HG03045 (cell line): ENCODE measurements at regions not wholly inside any gene's neighbourhood (a gene's known extent, or its start where the extent isn't known, plus 50 kb on each side); places are given as distances from the start of the nearest gene placed in this dataset.
"Not testable (repeated sequence)": the region's sequence is repeated elsewhere in the genome, so short reads cannot be mapped to it uniquely, and the experiment has no call there.

Source experiments
- ATAC-seq: cut with Tn5 transposase; IDR thresholded peaks from one replicate; pipeline ENCODE4 v1.9.1; 2021; ENCODE audit warnings: mild to moderate bottlenecking, moderate library complexity; ENCODE audit not compliant: unreplicated experiment

DNA sequence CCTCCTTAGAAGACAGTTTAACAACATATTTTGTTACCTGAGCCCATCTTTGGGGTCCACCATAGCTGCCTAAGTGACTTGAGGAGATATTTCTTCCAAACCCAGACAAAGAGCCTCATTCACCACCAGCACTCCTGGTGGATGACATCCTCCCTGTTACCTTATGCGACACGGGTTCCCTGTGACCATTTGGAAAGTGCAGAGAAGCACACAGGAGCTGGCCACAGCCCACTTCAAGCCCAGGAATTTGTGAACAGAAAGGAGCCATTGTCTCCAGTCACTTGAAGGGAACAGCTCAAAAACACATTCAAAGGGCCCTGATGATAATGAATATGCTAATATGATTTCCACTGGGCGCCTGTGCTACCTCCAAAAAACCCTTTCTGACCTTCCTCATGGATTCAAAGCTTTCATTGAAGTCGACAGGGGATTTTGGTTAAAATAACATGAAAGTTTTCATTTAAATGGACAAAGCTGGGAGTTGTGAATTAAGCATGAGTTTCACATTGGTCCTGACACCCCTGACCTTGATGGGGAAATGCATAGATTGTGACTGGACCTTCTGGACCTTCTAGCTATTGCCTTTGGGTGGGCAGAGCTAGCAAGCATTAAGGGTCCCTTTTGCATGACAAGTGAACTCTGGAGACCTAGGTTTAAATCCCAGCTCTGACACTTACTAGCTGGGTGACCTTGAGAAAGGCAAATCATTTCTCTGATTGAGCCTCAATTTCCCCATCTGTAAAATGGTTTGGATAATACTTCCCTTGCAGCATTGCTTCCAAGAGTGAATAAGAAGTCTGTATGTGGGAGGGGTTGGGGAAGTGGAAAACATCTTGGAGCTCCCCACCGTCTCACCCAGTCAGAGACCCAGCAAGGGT, 83.3 kb upstream of the SIRPA start:
- ATAC-seq: no peak

- no peak for ATAC-seq
Observed at GRCh38 chr20:1810926-1811620, 84.1 kb upstream of the SIRPA start.

GRCh38 chr20:1810572-1810925, 84.7 kb upstream of the SIRPA start:
- ATAC-seq: no peak

DNA sequence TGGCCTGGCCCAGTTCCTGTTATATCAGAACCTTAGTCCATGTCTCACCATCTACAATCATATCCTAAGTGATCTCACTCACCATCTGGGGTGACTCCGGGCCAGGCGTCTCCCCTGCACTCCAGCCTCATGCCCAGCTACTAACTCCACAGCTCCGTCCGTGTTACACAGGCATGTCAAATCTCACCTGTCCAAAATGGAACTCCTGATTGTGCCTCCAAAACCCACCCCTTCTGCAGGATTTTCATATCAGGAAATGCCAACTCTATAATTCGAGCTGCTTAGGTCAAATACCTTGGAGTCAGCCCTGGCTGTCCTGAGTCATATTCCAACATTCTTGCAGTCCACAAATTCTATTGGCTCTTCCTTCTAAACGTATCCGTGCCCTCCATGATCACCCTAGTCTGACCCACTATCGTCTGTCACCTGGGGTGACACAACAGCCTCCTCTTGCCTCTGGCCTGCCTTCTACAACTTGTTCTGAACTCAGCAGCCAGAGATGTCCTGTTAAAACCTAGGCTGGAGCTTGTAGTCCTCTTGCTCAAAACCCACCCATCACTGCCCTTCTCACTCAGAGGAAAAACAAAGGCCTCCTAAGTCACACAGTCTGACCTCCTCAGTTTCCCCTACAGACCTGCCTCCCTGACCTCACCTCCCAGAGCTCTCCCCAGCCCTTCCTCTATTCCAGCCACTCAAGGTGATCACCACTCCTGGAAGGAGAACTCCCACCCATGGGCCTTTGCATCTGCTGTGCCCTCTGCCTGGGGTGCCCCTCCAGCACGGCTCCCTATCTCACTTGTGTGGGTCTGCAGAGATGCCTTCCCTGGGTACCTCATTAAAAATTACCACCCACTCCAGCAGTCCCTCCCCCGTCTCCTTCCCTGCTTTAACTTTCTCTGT, 85.3 kb upstream of the SIRPA start:
- ATAC-seq: no peak

- no peak for ATAC-seq
Observed at GRCh38 chr20:1809131-1809572, 86.1 kb upstream of the SIRPA start.

DNA sequence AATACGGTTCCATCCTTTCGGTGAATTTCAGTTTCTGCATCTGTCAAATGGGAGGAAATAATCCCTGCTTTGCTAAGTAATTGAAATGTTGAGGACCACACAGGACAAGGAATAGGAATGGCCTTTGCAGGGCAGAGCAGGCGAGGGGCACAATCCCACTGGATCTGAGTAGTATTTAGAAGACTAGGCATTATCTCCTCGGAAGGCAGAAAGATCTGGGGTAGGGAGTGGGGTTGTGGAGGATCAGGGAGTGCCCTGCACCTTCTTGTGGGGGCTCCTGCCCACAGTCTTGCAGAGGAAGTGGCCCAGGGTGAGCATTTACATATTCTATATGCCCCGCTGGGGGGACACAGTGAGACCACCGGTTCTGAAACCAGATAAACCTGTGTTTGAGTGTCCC, 87.1 kb upstream of the SIRPA start:
- no peak for ATAC-seq

GRCh38 chr20:1807394-1807793, 87.8 kb upstream of the SIRPA start:
- ATAC-seq: no peak

DNA sequence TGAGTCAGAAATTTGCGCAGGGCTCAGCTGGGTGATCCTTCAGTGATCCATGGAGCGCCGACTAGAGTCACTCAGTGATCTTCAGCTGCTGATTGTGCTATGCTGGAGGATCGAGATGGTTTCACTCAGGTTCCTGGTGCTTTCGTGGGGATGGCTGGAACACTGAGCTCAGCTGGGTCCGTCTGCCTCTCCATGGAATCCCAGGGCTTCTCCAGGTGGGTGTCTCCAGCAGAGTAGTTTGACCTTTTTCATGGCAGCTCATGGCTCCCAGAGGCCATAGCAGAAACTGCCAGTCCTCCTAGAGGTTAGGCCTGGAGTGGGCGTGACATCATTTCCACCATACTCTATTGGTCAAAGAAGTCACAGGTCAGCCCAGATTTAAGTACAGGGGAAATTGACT, 88.8 kb upstream of the SIRPA start:
- ATAC-seq: no peak

- ATAC-seq: no peak
Observed at GRCh38 chr20:1805816-1806215, 89.4 kb upstream of the SIRPA start.

DNA sequence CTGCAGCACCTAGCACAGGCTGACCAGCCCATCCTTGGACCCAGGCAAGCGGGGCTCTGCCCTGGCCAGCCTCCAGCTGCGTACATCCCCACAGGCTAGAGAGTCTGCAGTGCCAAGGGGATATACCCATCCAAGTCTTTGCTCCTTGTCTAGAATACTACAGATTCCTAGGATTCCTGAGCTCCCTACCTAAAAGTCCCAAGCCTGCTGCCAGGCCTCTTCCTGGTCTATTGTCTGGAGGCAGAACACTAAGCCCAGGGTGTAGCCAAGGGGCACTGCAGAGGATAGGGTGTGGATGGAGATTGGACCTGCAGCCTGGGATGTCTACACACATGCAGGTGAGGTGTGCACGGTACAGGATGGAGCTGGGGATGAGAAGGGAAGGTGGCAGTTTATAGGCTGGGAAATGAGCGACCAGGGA, 90.0 kb upstream of the SIRPA start:
- no peak for ATAC-seq

DNA sequence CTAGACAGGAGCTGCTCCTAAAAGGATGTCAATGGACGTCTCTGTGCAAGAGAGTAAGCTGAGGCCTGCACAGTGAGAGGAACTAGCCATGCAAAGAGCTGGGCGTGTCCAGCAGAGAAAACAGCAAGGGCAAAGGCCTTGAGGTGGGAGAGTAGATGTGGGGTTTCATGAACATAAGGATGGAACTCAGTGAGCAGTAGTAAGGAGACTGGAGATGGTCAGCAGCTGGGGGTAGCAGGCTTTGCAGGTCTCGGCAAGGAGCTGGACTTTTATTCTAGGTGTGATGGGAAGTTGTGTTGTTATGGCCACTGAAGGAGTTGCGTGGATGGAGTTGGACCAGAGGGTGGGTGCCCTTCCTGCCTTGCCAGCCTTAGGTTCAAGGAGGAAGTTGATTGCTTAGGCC, 90.7 kb upstream of the SIRPA start:
- no peak for ATAC-seq

DNA sequence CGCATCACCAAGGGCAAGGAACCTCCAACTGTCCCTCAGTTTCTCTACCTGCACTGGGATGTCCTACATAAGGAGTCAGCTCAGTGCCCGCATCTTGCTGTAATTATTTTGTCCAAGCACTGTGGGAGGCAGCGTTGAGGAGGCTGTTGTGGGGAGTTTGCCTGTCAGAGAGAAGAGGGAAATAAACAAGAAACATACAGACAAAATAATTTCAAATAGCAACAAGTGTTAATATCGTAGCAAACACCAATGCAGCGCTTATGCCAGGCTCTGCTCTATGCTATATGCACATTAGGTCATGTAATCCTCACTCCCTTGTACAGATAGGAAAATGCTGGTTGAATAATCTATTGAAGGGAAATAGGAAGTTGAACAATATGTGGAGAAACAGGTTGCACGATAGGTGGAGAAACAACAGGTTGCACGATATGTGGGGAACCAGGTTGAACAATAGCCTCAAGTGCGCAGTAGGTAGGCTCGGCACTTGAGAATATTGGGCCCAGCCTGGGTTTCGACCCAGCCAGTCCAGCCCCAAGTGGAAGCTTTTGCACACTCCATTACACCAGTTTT, 91.2 kb upstream of the SIRPA start:
- no peak for ATAC-seq

GRCh38 chr20:1803061-1803931, 91.9 kb upstream of the SIRPA start:
- no peak for ATAC-seq

GRCh38 chr20:1802385-1803060, 92.7 kb upstream of the SIRPA start:
- ATAC-seq: no peak

- no peak for ATAC-seq
Observed at GRCh38 chr20:1801929-1802306, 93.3 kb upstream of the SIRPA start.

- ATAC-seq: no peak
Observed at GRCh38 chr20:1801225-1801928, 93.8 kb upstream of the SIRPA start.

DNA sequence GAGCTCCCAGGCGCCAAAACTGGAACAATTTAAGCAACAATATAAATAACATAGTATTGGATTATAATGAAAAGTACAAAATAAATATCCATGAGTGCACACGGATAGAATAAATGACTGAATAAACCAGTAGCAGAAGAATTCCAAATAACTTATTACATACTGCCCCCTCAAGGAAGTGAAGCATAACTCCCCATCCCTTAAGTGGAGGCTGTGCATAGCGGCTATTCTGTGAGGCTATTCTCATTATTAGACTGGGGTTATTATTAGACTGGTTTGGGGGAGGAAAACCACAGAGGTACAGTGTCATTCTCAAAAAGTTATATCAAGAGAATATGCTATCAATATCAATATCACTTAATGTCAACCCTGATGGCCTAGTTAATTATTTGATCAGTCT, 94.4 kb upstream of the SIRPA start:
- no peak for ATAC-seq

DNA sequence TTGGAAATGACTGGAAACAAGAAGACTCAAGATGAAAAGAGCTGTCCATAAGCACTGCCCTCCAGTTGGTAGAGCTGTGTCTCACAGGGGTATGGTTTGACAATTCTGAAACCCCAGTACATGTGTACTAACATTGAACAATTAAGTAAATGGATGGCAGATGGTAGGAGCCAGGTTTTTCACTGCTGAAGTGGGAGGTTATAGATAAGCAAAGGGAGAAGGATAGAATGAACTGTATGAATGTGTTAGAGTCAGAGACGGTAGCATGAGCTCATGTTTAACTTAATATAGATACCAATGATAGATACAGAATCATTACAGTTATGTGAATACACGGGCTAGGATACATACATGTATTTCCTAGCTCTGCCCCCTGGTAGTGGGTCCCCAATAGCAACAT, 95.0 kb upstream of the SIRPA start:
- ATAC-seq: no peak

GRCh38 chr20:1799746-1800145, 95.5 kb upstream of the SIRPA start:
- not testable (repeated sequence) for ATAC-seq
